NT2/D1 (cell line): ENCODE measurements at regions not wholly inside any gene's neighbourhood (a gene's known extent, or its start where the extent isn't known, plus 50 kb on each side); places are given as distances from the start of the nearest gene placed in this dataset.
A peak's percentile ranks its signal among the peaks of the same experiment; 100 is the strongest.
"Not testable (repeated sequence)": the region's sequence is repeated elsewhere in the genome, so short reads cannot be mapped to it uniquely, and the experiment has no call there.

Experiments
- DNase-seq: peaks from one replicate; pipeline ENCODE4 v3.0.0-alpha.2; 2011; ENCODE audit warnings: low read depth, low spot score
- H3K27me3 ChIP-seq: 2 replicates; pipeline ENCODE4 v1.6.0; 2011; ENCODE audit warnings: mild to moderate bottlenecking; ENCODE audit not compliant: insufficient read length, insufficient read depth
- H3K36me3 ChIP-seq: 2 replicates; pipeline ENCODE4 v1.6.1; 2011; ENCODE audit warnings: mild to moderate bottlenecking, low read length, mixed read lengths; ENCODE audit not compliant: insufficient read depth, insufficient read length
- H3K4me1 ChIP-seq: 2 replicates; pipeline ENCODE4 v1.5.1; 2011; ENCODE audit not compliant: insufficient read depth, insufficient read length
- H3K4me3 ChIP-seq: 2 replicates; pipeline ENCODE4 v1.5.1; 2011; ENCODE audit warnings: low read depth; ENCODE audit not compliant: insufficient read length
- H3K9ac ChIP-seq: 2 replicates; pipeline ENCODE4 v1.6.0; 2011; ENCODE audit warnings: low read depth; ENCODE audit not compliant: insufficient read length
- H3K9me3 ChIP-seq: 2 replicates; pipeline ENCODE4 v1.5.1; 2011; ENCODE audit warnings: mild to moderate bottlenecking, low read length; ENCODE audit not compliant: insufficient read depth
- SUZ12 ChIP-seq: IDR thresholded peaks from 2 replicates; pipeline ENCODE4 v1.6.1; 2011; ENCODE audit not compliant: insufficient read length, insufficient read depth; ENCODE audit errors: extremely low read depth
- YY1 ChIP-seq: IDR thresholded peaks from 2 replicates; pipeline ENCODE4 v1.6.1; 2011; ENCODE audit not compliant: insufficient read length, insufficient read depth
- ZNF274 ChIP-seq: IDR thresholded peaks from 2 replicates; pipeline ENCODE4 v1.6.1; 2011; ENCODE audit warnings: mild to moderate bottlenecking, low read depth, low read length

DNA sequence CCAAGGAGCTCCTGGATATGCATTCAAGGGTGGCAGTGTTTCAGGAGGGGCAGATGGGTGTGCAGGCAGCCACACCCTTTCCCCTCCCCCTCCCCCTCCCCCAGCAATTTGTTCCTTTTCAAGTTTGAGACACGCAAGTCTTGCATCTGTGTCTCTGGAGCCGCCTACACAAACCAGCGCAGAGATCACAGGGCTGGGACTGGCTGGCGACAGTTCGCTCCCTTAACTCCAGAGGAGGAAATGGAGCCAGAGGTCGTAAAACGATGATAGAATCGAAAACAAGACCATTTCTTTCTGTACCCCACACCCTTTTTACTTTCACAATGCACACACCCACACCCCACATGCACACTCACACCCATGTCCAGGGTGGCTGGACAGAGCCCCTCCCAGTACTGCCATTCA is 163.1 kb downstream of the LY86 start:
- Histone ChIP-seq H3K9me3 (no peaks in the 10 kb centered on the region), H3K9ac (no peak overlapping the region), H3K27me3 (no peaks in the 10 kb centered on the region), H3K4me1 (peaks cover 5% of the 10 kb centered on the region), H3K36me3 (no peaks in the 10 kb centered on the region), H3K4me3 (no peak overlapping the region)
- no peak for DNase-seq
- TF ChIP-seq ZNF274, result no peak
- TF ChIP-seq SUZ12, result no peak
- TF ChIP-seq YY1, result no peak

DNA sequence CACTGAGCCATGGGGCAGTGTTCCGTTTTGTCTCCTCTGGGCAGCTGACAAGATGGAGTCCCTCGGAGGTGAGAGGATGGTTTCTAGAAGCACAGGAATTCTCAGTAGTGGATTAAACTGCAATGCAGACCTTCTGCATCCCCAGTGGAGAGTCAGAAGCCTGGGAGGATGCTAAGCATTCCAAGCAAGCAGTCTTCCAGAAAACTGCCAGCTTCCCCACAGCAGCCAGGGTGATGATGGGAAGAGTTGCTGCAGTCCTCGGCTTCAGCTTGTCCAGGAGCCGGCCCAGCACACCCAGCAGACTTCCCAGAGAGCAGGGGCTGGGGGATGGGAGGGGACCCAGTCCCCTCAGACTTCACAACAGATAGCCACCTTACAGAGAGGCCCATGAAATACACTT is 163.6 kb downstream of the LY86 start:
- Histone ChIP-seq H3K36me3 (no peaks in the 10 kb centered on the region), H3K9ac (no peak overlapping the region), H3K27me3 (no peaks in the 10 kb centered on the region), H3K9me3 (no peaks in the 10 kb centered on the region), H3K4me1 (peaks cover 5% of the 10 kb centered on the region), H3K4me3 (no peak overlapping the region)
- no peak for DNase-seq
- TF ChIP-seq ZNF274 (no peak), SUZ12 (no peak), YY1 (no peak)

DNA sequence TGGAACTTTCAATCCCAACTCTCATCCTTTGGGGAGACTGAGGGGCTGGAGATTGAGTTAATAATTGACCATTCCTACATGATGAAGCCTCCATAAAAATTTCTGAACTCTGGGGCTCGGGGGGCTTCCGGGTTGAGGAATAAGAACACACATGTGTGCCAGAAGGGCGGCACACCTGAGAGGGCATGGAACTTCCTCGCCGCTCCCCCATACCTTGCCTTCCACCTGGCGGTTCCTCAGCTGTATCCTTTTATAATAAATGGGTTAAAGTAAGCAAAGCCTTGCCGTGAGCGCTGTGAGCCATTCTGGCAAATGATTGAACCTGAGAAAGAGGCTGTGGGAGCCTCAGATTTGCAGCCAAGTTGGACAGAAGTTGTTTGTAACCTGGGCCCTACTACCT is 164.8 kb downstream of the LY86 start:
- H3K4me3 ChIP-seq, result no peak overlapping the region
- no peaks in the 10 kb centered on the region for H3K27me3 ChIP-seq
- no peak overlapping the region for H3K9ac ChIP-seq
- no peak for TF ChIP-seq SUZ12
- no peak for TF ChIP-seq ZNF274
- TF ChIP-seq YY1, result no peak
- H3K36me3 ChIP-seq, result no peaks in the 10 kb centered on the region
- DNase-seq, result no peak
- H3K9me3 ChIP-seq, result no peaks in the 10 kb centered on the region
- H3K4me1 ChIP-seq, result peaks cover 5% of the 10 kb centered on the region

DNA sequence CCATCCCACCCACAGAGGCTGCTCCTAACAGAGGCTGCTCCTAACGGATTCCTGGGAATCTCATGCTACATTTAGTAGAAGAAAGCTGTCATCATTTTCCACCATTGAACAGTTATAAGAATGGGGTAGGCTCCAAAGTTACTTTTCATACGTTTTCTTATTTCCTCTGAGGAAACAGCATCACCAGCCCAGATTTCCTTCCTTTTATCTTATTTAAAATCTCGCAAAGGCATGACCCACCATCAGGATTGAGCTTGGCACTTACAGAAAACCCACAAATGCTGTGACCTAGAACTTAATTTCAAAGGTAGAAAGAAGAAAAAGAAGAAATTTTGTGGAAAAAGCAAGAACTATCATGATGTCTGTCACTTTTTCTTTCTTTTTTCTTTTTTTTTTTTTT is 168.0 kb downstream of the LY86 start:
- no peaks in the 10 kb centered on the region for H3K36me3 ChIP-seq
- no peak overlapping the region for H3K4me3 ChIP-seq
- H3K27me3 ChIP-seq, result no peaks in the 10 kb centered on the region
- H3K9ac ChIP-seq, result no peak overlapping the region
- H3K9me3 ChIP-seq, result no peaks in the 10 kb centered on the region
- H3K4me1 ChIP-seq, result peaks cover 3% of the 10 kb centered on the region
- TF ChIP-seq ZNF274 (no peak), YY1 (no peak), SUZ12 (no peak)
- DNase-seq, result no peak

DNA sequence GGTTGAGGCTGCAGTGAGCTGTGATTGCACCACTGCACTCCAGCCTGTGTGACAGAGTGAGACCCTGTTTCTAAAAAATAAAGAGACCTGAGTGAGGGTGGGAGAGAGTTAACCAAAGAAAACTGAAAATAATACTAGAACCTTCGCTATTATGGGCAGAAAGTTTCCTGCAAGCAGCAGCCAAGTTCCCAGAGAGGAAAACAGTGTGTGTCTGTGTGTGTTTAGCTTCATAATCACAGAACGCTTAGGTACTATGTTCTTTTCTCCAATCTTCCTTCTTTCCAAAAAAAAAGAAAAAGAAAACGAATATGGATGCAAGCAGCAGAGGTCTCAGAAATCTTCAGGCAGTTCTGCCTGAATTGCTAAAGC is 170.0 kb downstream of the LY86 start:
- Histone ChIP-seq H3K27me3 (no peaks in the 10 kb centered on the region), H3K9me3 (no peaks in the 10 kb centered on the region; the same call in 1 of the 2 replicates), H3K9ac (no peak overlapping the region), H3K4me1 (peaks cover 3% of the 10 kb centered on the region), H3K4me3 (no peak overlapping the region), H3K36me3 (no peaks in the 10 kb centered on the region)
- no peak for TF ChIP-seq SUZ12
- DNase-seq, result no peak

DNA sequence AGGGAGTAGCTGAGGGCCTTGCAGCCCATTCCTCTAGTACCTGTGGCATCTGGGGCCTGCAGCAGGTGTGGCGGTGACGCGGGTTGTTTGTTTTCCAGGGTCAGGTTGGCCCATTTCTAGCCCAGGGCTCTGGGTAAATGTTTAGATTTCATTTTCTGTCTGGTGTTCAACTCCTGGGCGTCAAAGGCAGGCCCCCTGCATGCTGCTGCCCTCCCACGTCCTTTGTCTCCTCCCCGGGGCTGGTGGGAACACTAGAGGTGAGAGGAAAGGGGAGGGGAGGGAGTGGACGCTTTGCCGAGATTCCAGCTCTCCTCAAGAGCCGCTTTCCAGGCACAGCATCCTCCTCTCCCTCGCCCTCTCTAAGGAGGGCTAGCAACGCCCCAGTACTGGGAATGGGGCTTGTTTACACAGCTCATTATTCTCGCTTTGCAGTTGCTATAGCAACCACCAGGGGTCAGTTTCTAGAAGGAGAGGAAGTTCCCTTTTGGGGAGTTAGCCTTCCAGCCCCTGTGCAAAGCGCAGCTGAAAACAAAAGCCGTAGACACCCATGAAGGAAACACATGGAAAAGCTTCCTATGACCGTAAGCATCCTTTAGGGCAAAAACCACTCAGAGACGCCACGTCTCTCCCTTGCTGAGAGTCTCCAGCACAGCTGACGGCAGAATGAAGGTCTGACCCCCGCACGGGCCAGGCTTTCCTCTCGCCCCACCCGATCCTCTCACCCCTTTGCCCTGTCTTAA is 170.6 kb downstream of the LY86 start:
- Histone ChIP-seq H3K27me3 (no peaks in the 10 kb centered on the region), H3K9me3 (no peaks in the 10 kb centered on the region; the same call in 1 of the 2 replicates), H3K4me1 (peaks cover 3% of the 10 kb centered on the region), H3K9ac (peak overlapping the region; percentile 51), H3K36me3 (no peaks in the 10 kb centered on the region), H3K4me3 (no peak overlapping the region)
- no peak for TF ChIP-seq YY1
- no peak for TF ChIP-seq SUZ12
- TF ChIP-seq ZNF274, result no peak
- DNase-seq, result peak; percentile 60

DNA sequence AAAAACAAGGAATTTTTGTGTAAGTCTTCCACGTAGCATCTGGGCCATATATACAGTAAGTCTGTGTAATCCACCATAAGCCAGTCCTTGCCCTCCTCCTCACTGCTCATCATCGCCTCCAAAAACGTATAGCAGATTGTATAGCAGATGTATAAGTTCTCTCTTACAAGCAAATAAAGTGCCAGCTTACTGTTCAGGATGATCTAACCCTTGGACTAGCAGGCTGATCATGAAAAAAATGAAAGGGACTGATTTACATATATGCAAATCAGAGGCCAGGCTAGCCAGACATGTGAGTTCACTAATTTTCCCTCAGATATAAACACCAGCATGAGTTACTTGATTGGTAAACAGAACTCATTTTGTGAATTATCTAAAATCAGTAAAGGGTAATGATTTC is 171.5 kb downstream of the LY86 start:
- TF ChIP-seq ZNF274 (no peak), SUZ12 (no peak), YY1 (no peak)
- H3K36me3 ChIP-seq, result no peaks in the 10 kb centered on the region
- no peaks in the 10 kb centered on the region for H3K27me3 ChIP-seq
- peaks cover 3% of the 10 kb centered on the region for H3K4me1 ChIP-seq
- H3K4me3 ChIP-seq, result no peak overlapping the region
- H3K9me3 ChIP-seq, result no peaks in the 10 kb centered on the region; the same call in 1 of the 2 replicates
- no peak overlapping the region for H3K9ac ChIP-seq
- no peak for DNase-seq

DNA sequence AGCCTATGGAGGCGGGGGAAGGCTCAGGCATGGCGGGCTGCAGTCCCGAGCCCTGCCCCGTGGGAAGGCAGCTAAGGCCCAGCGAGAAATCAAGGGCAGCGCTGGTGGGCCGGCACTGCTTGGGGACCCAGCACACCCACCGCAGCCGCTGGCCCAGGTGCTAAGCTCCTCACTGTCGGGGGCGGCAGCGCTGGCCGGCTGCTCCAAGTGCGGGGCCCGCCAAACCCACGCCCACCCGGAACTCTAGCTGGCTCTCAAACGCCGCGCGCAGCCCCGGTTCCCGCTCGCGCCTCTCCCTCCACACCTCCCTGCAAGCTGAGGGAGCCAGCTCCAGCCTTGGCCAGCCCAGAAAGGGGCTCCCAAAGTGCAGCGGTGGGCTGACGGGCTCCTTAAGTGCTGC is 174.0 kb downstream of the LY86 start:
- H3K4me3 ChIP-seq, H3K27me3 ChIP-seq, H3K4me1 ChIP-seq, H3K36me3 ChIP-seq, H3K9me3 ChIP-seq, H3K9ac ChIP-seq, DNase-seq: not testable (repeated sequence)
